Endothelial cell (in vitro differentiated cells): ENCODE measurements at regions not wholly inside any gene's neighbourhood (a gene's known extent, or its start where the extent isn't known, plus 50 kb on each side); places are given as distances from the start of the nearest gene placed in this dataset.

ENCODE experiments used
- DNase-seq: peaks from one replicate; pipeline ENCODE4 v3.0.0; 2021; ENCODE audit warnings: low spot score
- H3K27ac Mint-ChIP-seq: one replicate; pipeline ENCODE4 v1.8.0; 2021; ENCODE audit warnings: mixed read lengths, inconsistent platforms; ENCODE audit not compliant: unreplicated experiment
- H3K27me3 Mint-ChIP-seq: one replicate; pipeline ENCODE4 v1.8.0; 2021; ENCODE audit warnings: mild to moderate bottlenecking, moderate library complexity, mixed read lengths, inconsistent platforms; ENCODE audit not compliant: unreplicated experiment
- H3K36me3 Mint-ChIP-seq: one replicate; pipeline ENCODE4 v1.8.0; 2021; ENCODE audit warnings: mild to moderate bottlenecking, low read depth, mixed read lengths, inconsistent platforms; ENCODE audit not compliant: unreplicated experiment
- H3K4me1 Mint-ChIP-seq: one replicate; pipeline ENCODE4 v1.8.0; 2021; ENCODE audit warnings: mild to moderate bottlenecking, mixed read lengths, inconsistent platforms; ENCODE audit not compliant: unreplicated experiment
- H3K4me3 Mint-ChIP-seq: one replicate; pipeline ENCODE4 v1.8.0; 2021; ENCODE audit warnings: mild to moderate bottlenecking, mixed read lengths, inconsistent platforms; ENCODE audit not compliant: unreplicated experiment
- H3K9me3 Mint-ChIP-seq: one replicate; pipeline ENCODE4 v1.8.0; 2021; ENCODE audit warnings: mixed read lengths, inconsistent platforms; ENCODE audit not compliant: unreplicated experiment
- TF ChIP-seq, protein P1 (sequence below): fragments of 200-600 bp; sonication (generic); IDR thresholded peaks from one replicate; pipeline ENCODE4 v1.5.0; 2021; ENCODE audit warnings: antibody characterized with exemption; ENCODE audit not compliant: unreplicated experiment

- peaks cover 10% of the 10 kb centered on the region for H3K4me1 Mint-ChIP-seq
- H3K27ac Mint-ChIP-seq: no peak overlapping the region
- no peaks in the 10 kb centered on the region for H3K27me3 Mint-ChIP-seq
- H3K4me3 Mint-ChIP-seq: no peak overlapping the region
- TF ChIP-seq, protein P1, sequence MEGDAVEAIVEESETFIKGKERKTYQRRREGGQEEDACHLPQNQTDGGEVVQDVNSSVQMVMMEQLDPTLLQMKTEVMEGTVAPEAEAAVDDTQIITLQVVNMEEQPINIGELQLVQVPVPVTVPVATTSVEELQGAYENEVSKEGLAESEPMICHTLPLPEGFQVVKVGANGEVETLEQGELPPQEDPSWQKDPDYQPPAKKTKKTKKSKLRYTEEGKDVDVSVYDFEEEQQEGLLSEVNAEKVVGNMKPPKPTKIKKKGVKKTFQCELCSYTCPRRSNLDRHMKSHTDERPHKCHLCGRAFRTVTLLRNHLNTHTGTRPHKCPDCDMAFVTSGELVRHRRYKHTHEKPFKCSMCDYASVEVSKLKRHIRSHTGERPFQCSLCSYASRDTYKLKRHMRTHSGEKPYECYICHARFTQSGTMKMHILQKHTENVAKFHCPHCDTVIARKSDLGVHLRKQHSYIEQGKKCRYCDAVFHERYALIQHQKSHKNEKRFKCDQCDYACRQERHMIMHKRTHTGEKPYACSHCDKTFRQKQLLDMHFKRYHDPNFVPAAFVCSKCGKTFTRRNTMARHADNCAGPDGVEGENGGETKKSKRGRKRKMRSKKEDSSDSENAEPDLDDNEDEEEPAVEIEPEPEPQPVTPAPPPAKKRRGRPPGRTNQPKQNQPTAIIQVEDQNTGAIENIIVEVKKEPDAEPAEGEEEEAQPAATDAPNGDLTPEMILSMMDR: peak; percentile 89
- DNase-seq: peak; percentile 52
- no peaks in the 10 kb centered on the region for H3K36me3 Mint-ChIP-seq
- no peaks in the 10 kb centered on the region for H3K9me3 Mint-ChIP-seq
These were observed 182.3 kb downstream of the RDH14 start for GRCh38 chr2:18378020-18378653.

GRCh38 chr2:18376936-18377335, 183.5 kb downstream of the RDH14 start:
- TF ChIP-seq, protein P1: no peak
- Mint-ChIP-seq H3K4me3 (no peak overlapping the region), H3K27me3 (no peaks in the 10 kb centered on the region), H3K9me3 (no peaks in the 10 kb centered on the region), H3K36me3 (no peaks in the 10 kb centered on the region), H3K27ac (no peak overlapping the region), H3K4me1 (peaks cover 10% of the 10 kb centered on the region)
- no peak for DNase-seq

DNA sequence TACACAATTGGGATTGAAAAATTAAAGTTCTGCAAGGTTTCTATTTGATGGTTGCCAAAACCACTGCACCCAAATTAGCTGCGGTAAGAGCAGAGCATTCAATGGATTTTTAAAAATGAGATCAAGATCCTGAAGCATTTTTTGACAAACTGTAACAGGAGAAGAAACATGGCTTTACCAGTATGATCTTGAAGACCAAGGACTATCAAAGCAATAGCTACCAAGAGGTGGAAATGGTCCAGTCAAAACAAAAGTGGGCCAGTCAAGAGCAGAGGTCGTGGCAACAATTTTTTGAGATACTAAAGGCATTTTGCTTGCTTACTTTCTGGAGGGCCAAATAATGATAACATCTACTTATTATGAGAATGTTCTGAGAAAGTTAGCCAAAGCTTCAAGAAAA, 186.8 kb downstream of the RDH14 start:
- H3K27ac Mint-ChIP-seq: no peak overlapping the region
- no peak overlapping the region for H3K4me3 Mint-ChIP-seq
- no peaks in the 10 kb centered on the region for H3K4me1 Mint-ChIP-seq
- no peak for DNase-seq
- no peaks in the 10 kb centered on the region for H3K36me3 Mint-ChIP-seq
- no peaks in the 10 kb centered on the region for H3K9me3 Mint-ChIP-seq
- TF ChIP-seq, protein P1: no peak
- H3K27me3 Mint-ChIP-seq: no peaks in the 10 kb centered on the region

DNA sequence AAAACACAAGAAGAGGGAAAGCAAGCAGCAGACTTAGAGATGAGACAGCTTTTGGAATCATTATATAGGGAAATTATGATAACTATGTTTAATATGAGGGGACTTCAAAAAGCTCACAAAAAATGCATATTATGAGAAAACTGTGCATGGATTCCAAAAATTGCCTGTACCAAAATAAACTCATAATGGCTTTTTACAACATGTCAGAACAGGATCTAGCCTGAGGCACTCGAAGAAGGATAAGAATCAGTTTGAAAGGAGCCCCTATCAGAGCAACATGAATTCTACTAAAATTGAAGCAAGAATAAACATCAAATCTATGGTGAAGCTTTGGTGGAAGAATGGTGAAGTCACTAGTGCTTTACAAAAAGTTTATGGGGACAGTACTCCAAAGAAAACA, 187.4 kb downstream of the RDH14 start:
- Mint-ChIP-seq H3K36me3 (no peaks in the 10 kb centered on the region), H3K4me3 (no peak overlapping the region), H3K9me3 (no peaks in the 10 kb centered on the region), H3K27me3 (no peaks in the 10 kb centered on the region), H3K27ac (no peak overlapping the region), H3K4me1 (no peaks in the 10 kb centered on the region)
- DNase-seq: no peak
- TF ChIP-seq, protein P1: no peak

DNA sequence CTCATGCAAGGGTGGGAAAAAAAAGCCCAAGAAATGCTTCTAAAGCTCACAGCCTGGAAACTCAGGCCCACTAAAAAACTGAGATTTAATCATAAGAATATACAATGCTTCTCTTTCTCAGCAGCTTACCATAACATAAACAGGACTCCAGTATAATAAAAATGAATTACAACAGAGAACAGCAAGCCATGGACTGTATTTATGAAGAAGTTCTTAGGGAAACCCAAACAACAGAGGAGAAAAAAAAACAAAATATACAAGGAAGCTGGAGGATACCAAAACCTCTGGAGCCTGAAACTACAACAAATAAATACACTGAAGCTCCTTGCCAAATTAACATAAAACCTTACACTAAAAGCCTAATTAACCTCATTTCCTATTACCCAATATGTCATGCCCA, 187.8 kb downstream of the RDH14 start:
- Mint-ChIP-seq H3K36me3 (no peaks in the 10 kb centered on the region), H3K27me3 (no peaks in the 10 kb centered on the region), H3K4me1 (no peaks in the 10 kb centered on the region), H3K27ac (no peak overlapping the region), H3K9me3 (no peaks in the 10 kb centered on the region), H3K4me3 (no peak overlapping the region)
- no peak for DNase-seq
- TF ChIP-seq, protein P1: no peak
